ENCODE measurements at regions not wholly inside any gene's neighbourhood (a gene's known extent, or its start where the extent isn't known, plus 50 kb on each side); places are given as distances from the start of the nearest gene placed in this dataset.
"Not testable (repeated sequence)": the region's sequence is repeated elsewhere in the genome, so short reads cannot be mapped to it uniquely, and the experiment has no call there.

DNA sequence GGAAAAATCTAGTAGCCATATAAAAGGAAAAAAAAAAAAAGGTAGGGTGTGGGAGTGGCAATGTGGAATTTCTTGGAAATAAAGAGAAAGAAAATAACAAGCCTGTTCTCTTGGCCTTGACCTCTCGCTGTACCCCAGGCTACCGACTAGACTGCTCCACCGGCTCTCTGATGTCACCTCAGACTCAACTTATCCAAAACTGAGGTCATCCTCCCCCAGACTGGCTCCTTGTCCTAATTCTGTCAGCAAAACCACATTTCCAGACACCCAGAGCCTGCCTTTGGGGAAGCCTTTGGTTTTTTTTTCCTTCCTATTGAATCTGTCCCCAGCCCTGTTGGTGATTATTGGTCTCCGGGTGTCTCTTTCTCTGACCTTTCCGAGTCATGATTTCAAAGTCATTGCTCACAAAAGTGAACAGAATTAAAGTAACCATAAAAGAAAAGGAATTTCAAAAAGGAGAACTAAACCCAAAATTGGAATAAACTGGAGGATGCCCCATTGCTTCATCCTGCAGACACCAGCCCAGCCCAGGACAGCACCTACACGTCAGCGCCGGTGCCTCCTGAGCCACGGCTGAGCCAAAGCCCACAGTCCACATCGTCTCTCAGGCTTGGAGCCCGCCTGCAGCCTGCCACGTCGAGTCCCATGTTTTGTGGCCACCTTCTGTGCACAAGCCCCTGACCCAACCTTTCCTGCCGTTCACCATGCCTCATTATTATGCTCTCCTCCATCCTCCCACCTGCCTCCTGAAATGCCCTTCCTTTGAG, 170.7 kb downstream of the MYLK4 start:
- H3K9ac ChIP-seq (ENCODE audit: insufficient read length, low read depth), result no peak overlapping the region
- no peak for DNase-seq (ENCODE audit: low read depth, low spot score)
- H3K36me3 ChIP-seq (ENCODE audit: insufficient read depth, insufficient read length, low read length), result no peaks in the 10 kb centered on the region
- TF ChIP-seq ZNF274 (IDR thresholded peaks at IDR 0.05; ENCODE audit: low read depth, low read length), result no peak
- no peak for TF ChIP-seq SUZ12 (IDR thresholded peaks at IDR 0.05; ENCODE audit: extremely low read depth, insufficient read depth, insufficient read length)
- TF ChIP-seq YY1 (IDR thresholded peaks at IDR 0.05; ENCODE audit: insufficient read depth, insufficient read length), result no peak
- H3K27me3 ChIP-seq (ENCODE audit: insufficient read depth, insufficient read length), result no peaks in the 10 kb centered on the region
- H3K4me3 ChIP-seq (ENCODE audit: insufficient read length, low read depth), result no peak overlapping the region
- peaks cover 2% of the 10 kb centered on the region for H3K4me1 ChIP-seq (ENCODE audit: insufficient read depth, insufficient read length)
- H3K9me3 ChIP-seq (ENCODE audit: insufficient read depth, low read length), result no peaks in the 10 kb centered on the region

DNA sequence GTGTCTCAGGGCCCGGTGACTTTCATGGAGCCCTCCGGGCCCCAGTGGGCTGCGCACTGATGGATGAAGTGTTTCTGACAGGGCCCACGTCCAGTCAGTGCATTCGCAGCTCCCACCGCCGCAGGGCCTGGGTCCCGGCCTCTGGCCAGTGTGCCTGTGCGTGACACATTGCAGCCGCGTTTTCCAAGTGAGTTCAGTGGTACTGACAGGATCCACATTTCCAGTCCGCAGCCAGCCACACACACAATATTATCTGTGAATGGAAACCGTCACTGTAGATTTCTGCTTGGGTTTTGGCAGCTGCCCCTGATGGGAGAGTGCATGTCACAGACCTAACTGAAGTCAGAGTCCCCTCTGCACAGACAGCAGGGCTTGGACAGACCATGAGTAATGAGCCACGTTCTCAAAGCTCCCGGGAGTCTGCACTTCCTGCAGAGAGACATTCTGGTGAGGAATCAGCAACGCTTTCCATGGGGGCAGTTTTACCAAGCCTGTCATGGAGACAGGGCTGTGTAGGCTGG, 171.4 kb downstream of the MYLK4 start:
- no peaks in the 10 kb centered on the region for H3K36me3 ChIP-seq (ENCODE audit: insufficient read depth, insufficient read length, low read length)
- no peak overlapping the region for H3K9ac ChIP-seq (ENCODE audit: insufficient read length, low read depth)
- no peaks in the 10 kb centered on the region for H3K9me3 ChIP-seq (ENCODE audit: insufficient read depth, low read length)
- H3K27me3 ChIP-seq (ENCODE audit: insufficient read depth, insufficient read length), result no peaks in the 10 kb centered on the region
- H3K4me1 ChIP-seq (ENCODE audit: insufficient read depth, insufficient read length), result peaks cover 2% of the 10 kb centered on the region
- TF ChIP-seq SUZ12 (IDR thresholded peaks at IDR 0.05; ENCODE audit: extremely low read depth, insufficient read depth, insufficient read length), result no peak
- no peak for TF ChIP-seq ZNF274 (IDR thresholded peaks at IDR 0.05; ENCODE audit: low read depth, low read length)
- no peak for TF ChIP-seq YY1 (IDR thresholded peaks at IDR 0.05; ENCODE audit: insufficient read depth, insufficient read length)
- H3K4me3 ChIP-seq (ENCODE audit: insufficient read length, low read depth), result no peak overlapping the region
- DNase-seq (ENCODE audit: low read depth, low spot score), result no peak

DNA sequence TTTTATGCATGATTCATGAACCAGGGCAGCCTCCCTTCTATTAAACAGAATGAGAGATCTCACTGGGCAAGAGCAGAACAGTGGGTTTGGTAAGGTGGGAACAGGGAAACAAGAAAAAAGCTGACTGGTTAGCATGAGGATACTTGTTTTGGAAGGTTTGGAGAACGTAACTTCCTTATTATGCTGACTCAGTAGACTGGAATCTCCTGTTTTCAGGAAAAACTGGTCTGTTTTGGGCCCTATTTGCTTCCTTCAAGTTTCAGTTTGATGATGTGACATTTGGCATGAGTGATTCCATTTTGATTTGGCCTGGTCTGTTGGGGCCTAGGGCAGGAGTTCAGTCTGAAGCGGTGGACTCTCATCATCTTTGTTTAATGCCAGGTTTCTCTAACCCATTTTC, 172.0 kb downstream of the MYLK4 start:
- no peaks in the 10 kb centered on the region for H3K36me3 ChIP-seq (ENCODE audit: insufficient read depth, insufficient read length, low read length)
- TF ChIP-seq SUZ12 (IDR thresholded peaks at IDR 0.05; ENCODE audit: extremely low read depth, insufficient read depth, insufficient read length), result no peak
- no peak for TF ChIP-seq YY1 (IDR thresholded peaks at IDR 0.05; ENCODE audit: insufficient read depth, insufficient read length)
- no peak for TF ChIP-seq ZNF274 (IDR thresholded peaks at IDR 0.05; ENCODE audit: low read depth, low read length)
- H3K4me3 ChIP-seq (ENCODE audit: insufficient read length, low read depth), result no peak overlapping the region
- no peak overlapping the region for H3K9ac ChIP-seq (ENCODE audit: insufficient read length, low read depth)
- H3K27me3 ChIP-seq (ENCODE audit: insufficient read depth, insufficient read length), result no peaks in the 10 kb centered on the region
- peaks cover 2% of the 10 kb centered on the region for H3K4me1 ChIP-seq (ENCODE audit: insufficient read depth, insufficient read length)
- no peak for DNase-seq (ENCODE audit: low read depth, low spot score)
- no peaks in the 10 kb centered on the region for H3K9me3 ChIP-seq (ENCODE audit: insufficient read depth, low read length)

DNA sequence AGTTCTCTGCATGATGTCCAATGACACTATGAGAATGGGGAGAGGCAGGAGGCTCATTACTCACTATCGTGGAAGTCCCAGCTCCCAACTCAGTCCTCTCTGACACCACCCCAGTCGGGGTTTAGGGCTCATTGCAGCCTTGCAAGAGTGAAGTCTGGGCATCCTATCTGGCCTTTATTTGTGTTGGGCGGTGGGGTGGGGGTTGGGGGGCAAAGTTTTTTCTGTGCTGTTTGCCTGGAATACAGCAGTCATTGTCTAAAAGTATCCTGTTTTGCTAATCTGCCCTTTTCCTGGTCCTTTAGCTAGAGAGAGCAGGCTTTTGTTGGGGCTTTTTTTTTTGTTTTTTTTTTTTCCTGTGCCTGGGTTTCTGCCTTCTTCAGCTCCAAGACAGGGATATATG, 174.2 kb downstream of the MYLK4 start:
- Histone ChIP-seq H3K4me3 (ENCODE audit: insufficient read length, low read depth) (no peak overlapping the region), H3K4me1 (ENCODE audit: insufficient read depth, insufficient read length) (peaks cover 2% of the 10 kb centered on the region), H3K9ac (ENCODE audit: insufficient read length, low read depth) (no peak overlapping the region), H3K27me3 (ENCODE audit: insufficient read depth, insufficient read length) (no peaks in the 10 kb centered on the region), H3K9me3 (ENCODE audit: insufficient read depth, low read length) (no peaks in the 10 kb centered on the region), H3K36me3 (ENCODE audit: insufficient read depth, insufficient read length, low read length) (no peaks in the 10 kb centered on the region)
- DNase-seq (ENCODE audit: low read depth, low spot score), result no peak
- TF ChIP-seq ZNF274 (IDR thresholded peaks at IDR 0.05; ENCODE audit: low read depth, low read length), result no peak
- TF ChIP-seq SUZ12 (IDR thresholded peaks at IDR 0.05; ENCODE audit: extremely low read depth, insufficient read depth, insufficient read length), result no peak
- no peak for TF ChIP-seq YY1 (IDR thresholded peaks at IDR 0.05; ENCODE audit: insufficient read depth, insufficient read length)

DNA sequence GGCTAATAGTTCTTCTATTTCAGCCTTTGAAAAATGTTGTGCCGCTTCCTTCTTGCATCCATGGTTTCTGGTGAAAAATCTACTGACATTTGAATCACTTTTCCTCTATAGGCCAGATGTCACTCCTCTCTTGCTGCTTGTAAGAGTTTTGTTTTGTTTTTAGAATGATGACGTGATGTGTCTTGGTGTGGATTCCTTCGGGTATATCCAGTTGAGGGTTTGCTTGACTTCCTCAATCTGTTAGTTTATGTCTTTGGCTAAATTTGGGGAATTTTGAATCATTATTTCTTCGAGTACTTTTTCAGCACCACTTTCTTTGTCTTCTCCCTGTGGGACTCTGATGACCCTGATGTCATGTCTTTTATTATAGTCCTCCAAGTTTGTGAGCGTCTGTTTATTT, 175.5 kb downstream of the MYLK4 start:
- no peak for DNase-seq (ENCODE audit: low read depth, low spot score)
- no peak overlapping the region for H3K9ac ChIP-seq (ENCODE audit: insufficient read length, low read depth)
- no peak overlapping the region for H3K4me3 ChIP-seq (ENCODE audit: insufficient read length, low read depth)
- no peak for TF ChIP-seq SUZ12 (IDR thresholded peaks at IDR 0.05; ENCODE audit: extremely low read depth, insufficient read depth, insufficient read length)
- no peak for TF ChIP-seq YY1 (IDR thresholded peaks at IDR 0.05; ENCODE audit: insufficient read depth, insufficient read length)
- no peak for TF ChIP-seq ZNF274 (IDR thresholded peaks at IDR 0.05; ENCODE audit: low read depth, low read length)
- no peaks in the 10 kb centered on the region for H3K27me3 ChIP-seq (ENCODE audit: insufficient read depth, insufficient read length)
- no peaks in the 10 kb centered on the region for H3K4me1 ChIP-seq (ENCODE audit: insufficient read depth, insufficient read length)
- no peaks in the 10 kb centered on the region for H3K9me3 ChIP-seq (ENCODE audit: insufficient read depth, low read length)
- H3K36me3 ChIP-seq (ENCODE audit: insufficient read depth, insufficient read length, low read length), result no peaks in the 10 kb centered on the region

DNA sequence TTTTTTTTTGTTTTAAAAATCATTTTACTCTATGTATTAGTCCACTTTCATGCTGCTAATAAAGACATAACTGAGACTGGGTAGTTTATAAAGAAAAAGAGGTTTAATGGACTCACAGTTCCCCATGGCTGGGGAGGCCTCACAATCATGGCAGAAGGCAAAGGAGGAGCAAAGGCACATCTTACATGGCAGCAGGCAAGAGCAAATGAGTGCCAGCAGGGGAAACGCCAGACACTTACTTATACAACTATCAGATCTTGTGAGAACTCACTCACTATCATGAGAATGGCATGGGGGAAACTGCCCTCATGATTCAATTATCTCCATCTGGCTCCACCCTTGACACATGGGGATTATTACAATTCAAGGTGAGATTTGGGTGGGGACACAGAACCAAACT, 181.3 kb downstream of the MYLK4 start:
- H3K9me3 ChIP-seq (ENCODE audit: insufficient read depth, low read length); H3K9ac ChIP-seq (ENCODE audit: insufficient read length, low read depth); H3K4me1 ChIP-seq (ENCODE audit: insufficient read depth, insufficient read length); H3K4me3 ChIP-seq (ENCODE audit: insufficient read length, low read depth); H3K36me3 ChIP-seq (ENCODE audit: insufficient read depth, insufficient read length, low read length); DNase-seq (ENCODE audit: low read depth, low spot score); H3K27me3 ChIP-seq (ENCODE audit: insufficient read depth, insufficient read length): not testable (repeated sequence)

DNA sequence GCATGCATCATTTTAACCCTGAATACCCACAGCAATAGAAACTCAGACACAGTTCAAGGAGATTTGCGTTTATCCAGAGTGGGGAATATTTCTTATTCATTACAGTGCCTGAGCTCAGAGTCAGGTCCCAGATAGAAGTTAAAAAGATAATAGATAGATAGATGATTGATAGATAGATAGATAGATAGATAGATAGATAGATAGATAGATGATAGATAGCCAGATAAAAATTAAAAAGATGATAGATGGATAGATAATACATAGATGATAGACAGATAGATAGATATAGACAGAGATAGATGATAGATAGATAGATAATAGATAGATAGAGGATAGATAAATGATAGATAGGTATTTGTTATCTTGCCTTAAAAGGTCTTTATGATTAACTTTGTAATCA, 184.7 kb downstream of the MYLK4 start:
- H3K9me3 ChIP-seq (ENCODE audit: insufficient read depth, low read length), result 0 out of 2 replicates have a peak, but pooled peaks cover 4% of the 10 kb centered on the region
- H3K9ac ChIP-seq (ENCODE audit: insufficient read length, low read depth), result no peak overlapping the region
- TF ChIP-seq YY1 (IDR thresholded peaks at IDR 0.05; ENCODE audit: insufficient read depth, insufficient read length) (no peak), SUZ12 (IDR thresholded peaks at IDR 0.05; ENCODE audit: extremely low read depth, insufficient read depth, insufficient read length) (no peak)
- no peaks in the 10 kb centered on the region for H3K4me1 ChIP-seq (ENCODE audit: insufficient read depth, insufficient read length)
- H3K4me3 ChIP-seq (ENCODE audit: insufficient read length, low read depth), result no peak overlapping the region
- H3K27me3 ChIP-seq (ENCODE audit: insufficient read depth, insufficient read length), result no peaks in the 10 kb centered on the region
- H3K36me3 ChIP-seq (ENCODE audit: insufficient read depth, insufficient read length, low read length), result no peaks in the 10 kb centered on the region
- no peak for DNase-seq (ENCODE audit: low read depth, low spot score)

Measured in NT2/D1 (cell line).